Aorta (tissue), 5 donors: ENCODE measurements at regions not wholly inside any gene's neighbourhood (a gene's known extent, or its start where the extent isn't known, plus 50 kb on each side); places are given as distances from the start of the nearest gene placed in this dataset.

Source experiments
- ATAC-seq: fragments of 200-7000 bp; cut with Tn5 transposase; one replicate; pipeline ENCODE4 v1.9.1; 2022; ENCODE audit warnings: moderate library complexity; ENCODE audit not compliant: low FRiP score
- DNase-seq, 2 donors: peaks; one replicate each; pipeline ENCODE4 v3.0.0-alpha.2; 2020
- H3K27ac ChIP-seq, 2 donors: one replicate each; pipeline ENCODE4 v1.5.1; 2013; ENCODE audit warnings: low read length in 2 of 2, mild to moderate bottlenecking in 2 of 2, moderate library complexity in 2 of 2, control low read depth in 1 of 2, inconsistent platforms in 1 of 2, low read depth in 1 of 2
- H3K27me3 ChIP-seq, 2 donors: one replicate each; pipeline ENCODE4 v1.6.1; 2013; ENCODE audit warnings: control low read depth in 1 of 2, low read length in 1 of 2, mild to moderate bottlenecking in 1 of 2, moderate library complexity in 1 of 2; ENCODE audit not compliant: insufficient read depth in 2 of 2, control insufficient read depth in 1 of 2
- H3K36me3 ChIP-seq, 2 donors: one replicate each; pipeline ENCODE4 v1.6.1; 2013; ENCODE audit warnings: control low read depth in 1 of 2, low read length in 1 of 2, mild to moderate bottlenecking in 1 of 2; ENCODE audit not compliant: insufficient read depth in 2 of 2, control insufficient read depth in 1 of 2
- H3K4me1 ChIP-seq, 2 donors: one replicate each; pipeline ENCODE4 v1.6.1; 2013; ENCODE audit warnings: low read length in 2 of 2, control low read depth in 1 of 2, mild to moderate bottlenecking in 1 of 2, moderate library complexity in 1 of 2; ENCODE audit not compliant: insufficient read depth in 2 of 2, control insufficient read depth in 1 of 2
- H3K4me3 ChIP-seq, 2 donors: one replicate each; pipeline ENCODE4 v1.5.1; 2013; ENCODE audit warnings: low read length in 2 of 2, control low read depth in 1 of 2, mild to moderate bottlenecking in 1 of 2
- H3K9me3 ChIP-seq: one replicate; pipeline ENCODE4 v1.6.1; 2013; ENCODE audit warnings: mild to moderate bottlenecking, low read length; ENCODE audit not compliant: control insufficient read depth
- WGBS, 2 donors: extraction: QIAGEN DNeasy Blood & Tissue Kit; methylation state at CpG; one replicate each; pipeline ENCODE4 v1.1.7; 2013; 5-methylcytosine and 5-hydroxymethylcytosine counted together
- intact Hi-C, 2 donors: fragments of 100-400 bp; cut with DNase I; formaldehyde crosslinking; loops; one replicate each; pipeline versions ENCODE4 v1.14.2 to v1.15.0; 2022
- donor health status: healthy with polysubstance abuse.
- donor health status: Bipolar disorder and iron deficiency.
- donor health status: DM: no; HTN: no; CAD: no.
- donor health status: DM: no; HTN: no; CAD: no.
- donor health status: DM: yes; HTN: yes; CAD: no.

DNA sequence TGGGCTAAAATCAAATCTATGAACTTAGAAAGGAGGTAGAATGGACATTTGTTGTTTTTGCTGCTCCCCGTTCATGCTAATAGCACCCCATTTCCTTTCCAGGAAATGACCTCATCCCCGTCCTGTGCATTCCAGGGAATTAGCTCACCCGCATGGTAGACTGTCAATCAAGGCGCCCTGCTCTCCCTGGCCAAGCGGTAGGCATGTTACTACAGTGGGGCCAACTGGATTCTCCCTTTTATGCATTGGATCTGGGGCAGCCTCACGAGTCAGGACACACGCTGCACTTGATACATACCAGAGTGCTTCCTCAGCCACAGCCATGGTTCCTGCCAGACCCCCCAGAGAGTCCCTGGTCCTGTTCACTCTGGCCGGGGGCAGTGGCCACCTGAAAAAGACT lies 111.0 kb upstream of the PTCH1 start:
- Histone ChIP-seq H3K4me1 (peaks cover 0 to 1% of the 10 kb centered on the region in 2 donors), H3K27me3 (no peaks in the 10 kb centered on the region), H3K9me3 (no peaks in the 10 kb centered on the region), H3K4me3 (no peak overlapping the region), H3K27ac (no peak overlapping the region), H3K36me3 (no peaks in the 10 kb centered on the region)
- intact Hi-C loops = loop anchor here in 1 of 2 donors (10.0 kb wide), 1 partner anchor 113 kb away; the partner anchor contains the start of gene PTCH1
- peak; percentile 40 for ATAC-seq
- WGBS, 2 donors = 21 to 30% methylated on average over 8 of the region's 8 CpGs
- DNase-seq = no peak

DNA sequence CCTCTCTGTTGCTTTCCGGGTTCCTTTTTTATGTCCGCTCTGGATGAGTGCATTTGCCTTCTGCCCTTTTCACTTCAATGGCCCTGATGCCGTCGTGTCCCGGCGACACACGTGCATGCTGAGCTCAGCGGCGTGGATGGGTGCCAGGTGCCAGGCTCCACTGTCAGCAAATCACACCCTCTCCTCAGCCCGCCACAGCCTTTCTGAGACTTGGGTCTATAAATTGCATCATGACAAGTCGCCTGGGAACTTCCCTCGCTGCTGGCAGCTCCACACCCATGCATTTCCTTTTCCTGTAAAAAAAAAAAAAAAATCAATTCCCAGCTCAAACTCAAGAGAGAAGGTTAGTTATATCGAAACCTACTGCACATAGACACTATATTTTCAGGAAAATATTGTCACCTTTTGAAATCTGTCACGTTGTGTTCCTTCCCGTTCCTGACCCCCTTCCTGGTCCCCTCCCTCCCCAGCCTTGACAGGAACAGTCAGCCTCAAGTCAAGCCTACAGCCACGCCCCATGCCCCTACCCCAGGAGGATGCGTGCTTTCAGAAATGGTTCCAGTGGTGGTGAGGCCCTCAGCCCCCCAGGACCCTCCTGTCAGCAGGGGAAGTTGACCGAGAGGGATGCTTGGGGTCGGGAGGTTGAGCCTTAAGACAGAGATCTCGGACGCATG lies 110.3 kb upstream of the PTCH1 start:
- WGBS, 2 donors = 50 to 53% methylated on average over 21 of the region's 21 CpGs
- Histone ChIP-seq H3K27ac (no peak overlapping the region), H3K27me3 (no peaks in the 10 kb centered on the region), H3K4me3 (no peak overlapping the region), H3K36me3 (no peaks in the 10 kb centered on the region), H3K9me3 (no peaks in the 10 kb centered on the region), H3K4me1 (peaks cover 0 to 1% of the 10 kb centered on the region in 2 donors)
- peak; percentile 84 to 93 for DNase-seq
- ATAC-seq = peak; percentile 75
- intact Hi-C loops = loop anchor here in 1 of 2 donors (10.0 kb wide), 1 partner anchor 112 kb away; the partner anchor contains the start of gene PTCH1

DNA sequence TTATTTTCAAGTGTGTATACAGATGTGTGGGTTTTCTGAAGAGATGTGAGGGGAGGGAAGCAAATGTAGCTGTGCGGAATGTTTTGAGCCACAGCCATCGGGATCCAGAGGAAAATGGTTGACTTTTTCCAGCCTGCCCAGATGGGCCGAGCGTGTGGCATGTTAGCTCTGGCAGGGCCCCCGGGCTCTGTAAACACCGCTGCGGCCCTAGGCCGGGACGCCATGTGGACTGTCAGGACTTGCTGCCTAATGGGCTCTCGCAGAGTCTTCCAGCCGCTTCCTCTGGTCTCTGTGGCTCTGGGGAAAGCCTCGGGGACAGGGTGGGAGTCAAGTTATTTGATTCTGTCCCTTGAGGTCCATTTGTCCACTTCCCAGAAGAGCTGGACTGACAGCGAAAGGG lies 109.6 kb upstream of the PTCH1 start:
- H3K27ac ChIP-seq = no peak overlapping the region
- DNase-seq (no peak), ATAC-seq (peak; percentile 36)
- intact Hi-C loops = loop anchor here in 1 of 2 donors (10.0 kb wide), 1 partner anchor 112 kb away; the partner anchor contains the start of gene PTCH1
- H3K36me3 ChIP-seq = no peaks in the 10 kb centered on the region
- 15 to 23% methylated on average over 13 of the region's 13 CpGs for WGBS, 2 donors
- peaks cover 0 to 1% of the 10 kb centered on the region in 2 donors for H3K4me1 ChIP-seq
- no peaks in the 10 kb centered on the region for H3K27me3 ChIP-seq
- H3K4me3 ChIP-seq = no peak overlapping the region
- H3K9me3 ChIP-seq = no peaks in the 10 kb centered on the region

DNA sequence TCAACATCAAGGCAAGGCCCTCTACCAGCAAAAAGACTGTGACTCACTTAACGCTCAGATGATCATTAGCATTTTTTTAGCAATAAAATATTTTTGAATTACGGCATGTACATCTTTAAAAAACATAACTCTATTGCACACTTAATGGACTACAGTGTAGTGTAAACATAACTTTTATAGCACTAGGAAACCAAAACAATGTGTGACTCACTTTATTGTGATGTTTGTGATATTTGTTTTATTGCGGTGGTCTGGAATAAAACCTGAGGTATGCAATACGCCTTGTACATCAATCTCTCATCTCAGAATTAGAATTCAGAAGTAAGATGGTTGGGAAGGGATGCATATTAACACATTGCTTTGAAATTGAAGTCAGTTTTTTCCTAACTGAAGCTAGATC lies 106.9 kb upstream of the PTCH1 start:
- no peak for DNase-seq
- Histone ChIP-seq H3K4me3 (no peak overlapping the region), H3K9me3 (no peaks in the 10 kb centered on the region), H3K4me1 (peaks cover 0 to 1% of the 10 kb centered on the region in 2 donors), H3K27ac (no peak overlapping the region), H3K36me3 (no peaks in the 10 kb centered on the region), H3K27me3 (no peaks in the 10 kb centered on the region)
- WGBS, 2 donors = 85 to 87% methylated on average over 4 of the region's 4 CpGs
- no peak for ATAC-seq
- intact Hi-C loops = loop anchor here in 1 of 2 donors (10.0 kb wide), 1 partner anchor 109 kb away; the partner anchor contains the start of gene PTCH1

DNA sequence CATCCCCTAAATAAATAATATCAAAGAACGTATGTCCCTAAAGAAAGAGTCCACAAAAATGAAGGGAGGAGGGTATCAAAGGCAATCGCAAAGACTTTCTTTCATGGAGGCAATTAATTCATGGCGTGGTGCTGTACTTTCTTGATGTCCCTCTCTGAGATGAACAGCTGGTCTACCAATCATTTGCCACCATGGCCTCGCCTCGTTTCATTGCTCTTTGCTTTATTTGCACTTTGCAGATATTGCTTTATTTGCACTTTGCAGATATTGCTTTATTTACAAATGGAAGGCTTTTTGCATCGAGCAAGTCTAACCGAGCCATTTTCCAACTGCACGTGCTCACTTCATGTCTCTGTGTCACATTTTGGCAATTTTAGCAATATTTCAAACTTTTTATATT lies 104.0 kb upstream of the PTCH1 start:
- ATAC-seq (no peak), DNase-seq (no peak)
- H3K9me3 ChIP-seq = no peaks in the 10 kb centered on the region
- H3K27ac ChIP-seq = no peak overlapping the region
- H3K4me3 ChIP-seq = no peak overlapping the region
- 93 to 97% methylated on average over 8 of the region's 8 CpGs for WGBS, 2 donors
- intact Hi-C loops = loop anchor here in 1 of 2 donors (10.0 kb wide), 1 partner anchor 106 kb away; the partner anchor contains the start of gene PTCH1
- peaks cover 0 to 1% of the 10 kb centered on the region in 2 donors for H3K4me1 ChIP-seq
- no peaks in the 10 kb centered on the region for H3K27me3 ChIP-seq
- no peaks in the 10 kb centered on the region for H3K36me3 ChIP-seq

DNA sequence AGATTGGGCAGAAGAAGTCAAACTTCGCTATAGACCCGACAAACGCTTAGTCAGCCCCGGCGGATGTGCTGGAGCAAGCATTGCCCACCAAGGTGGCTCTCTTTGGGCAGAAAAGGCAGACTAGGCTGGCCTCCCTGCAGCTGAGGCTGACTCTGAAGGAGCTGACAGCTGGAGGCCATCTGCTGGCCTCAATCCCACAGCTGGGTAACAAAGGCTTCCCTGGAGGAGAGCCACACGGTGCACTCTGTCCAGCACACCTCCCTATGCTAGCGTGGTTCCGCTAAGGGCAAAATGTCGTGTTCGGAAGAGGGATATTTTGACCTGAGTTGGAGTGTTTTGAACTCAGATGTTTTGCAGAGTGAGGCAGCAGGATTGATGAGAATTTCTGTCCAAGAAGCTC lies 103.5 kb upstream of the PTCH1 start:
- Histone ChIP-seq H3K9me3 (no peaks in the 10 kb centered on the region), H3K4me3 (no peak overlapping the region), H3K27ac (no peak overlapping the region), H3K36me3 (no peaks in the 10 kb centered on the region), H3K4me1 (peaks cover 0 to 1% of the 10 kb centered on the region in 2 donors), H3K27me3 (no peaks in the 10 kb centered on the region)
- 97 to 98% methylated on average over 10 of the region's 10 CpGs for WGBS, 2 donors
- ATAC-seq = no peak
- no peak for DNase-seq
- intact Hi-C loops = loop anchor here in 1 of 2 donors (10.0 kb wide), 1 partner anchor 106 kb away; the partner anchor contains the start of gene PTCH1

DNA sequence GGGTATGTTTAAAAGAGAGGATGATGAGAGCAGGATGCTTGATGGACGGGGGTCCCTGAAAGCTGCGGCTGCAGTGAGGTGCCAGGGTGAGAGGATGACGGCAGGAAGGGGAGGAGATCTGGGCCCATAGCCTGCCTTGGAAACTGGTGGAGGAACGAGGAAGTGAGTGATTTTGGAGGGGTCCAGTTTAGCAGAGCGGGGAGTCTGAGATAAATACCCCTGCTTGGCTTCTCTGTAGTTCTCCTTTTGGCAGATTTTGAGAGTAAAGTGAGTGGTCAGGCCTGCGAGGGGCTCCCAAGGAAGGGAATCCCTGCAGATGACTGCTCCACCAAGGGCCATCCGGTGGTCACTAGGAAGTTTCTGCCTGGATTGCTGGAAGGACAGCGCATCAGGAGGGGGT lies 98.5 kb upstream of the PTCH1 start:
- Histone ChIP-seq H3K4me1 (no peaks in the 10 kb centered on the region), H3K27me3 (no peaks in the 10 kb centered on the region), H3K4me3 (no peak overlapping the region), H3K36me3 (no peaks in the 10 kb centered on the region), H3K9me3 (peaks cover 4% of the 10 kb centered on the region), H3K27ac (no peak overlapping the region)
- intact Hi-C loops = no loop called here
- DNase-seq = no peak
- 82 to 99% methylated on average over 8 of the region's 8 CpGs for WGBS, 2 donors
- no peak for ATAC-seq

DNA sequence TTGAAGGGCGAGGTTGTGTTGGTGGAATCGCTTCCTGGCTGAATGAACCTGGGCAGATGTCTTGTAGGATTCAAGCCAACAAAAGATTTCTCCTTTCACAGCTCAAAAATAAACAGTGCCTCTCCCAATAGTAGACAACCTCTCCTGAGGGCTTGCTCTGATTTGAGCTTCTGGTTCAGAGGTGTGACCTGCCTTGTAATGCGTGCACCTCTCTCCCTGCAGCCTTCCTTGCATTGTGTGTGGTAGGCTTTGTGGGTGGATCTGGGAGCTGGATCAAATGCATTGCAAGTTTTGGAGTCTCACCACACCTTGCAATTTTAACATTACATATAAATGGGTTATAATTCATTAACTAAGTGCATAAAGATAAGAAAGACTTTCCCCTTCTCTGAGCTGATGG lies 96.9 kb upstream of the PTCH1 start:
- Histone ChIP-seq H3K4me3 (no peak overlapping the region), H3K4me1 (no peaks in the 10 kb centered on the region), H3K27ac (no peak overlapping the region), H3K9me3 (peaks cover 4% of the 10 kb centered on the region), H3K27me3 (no peaks in the 10 kb centered on the region), H3K36me3 (no peaks in the 10 kb centered on the region)
- DNase-seq = no peak
- intact Hi-C loops = no loop called here
- no peak for ATAC-seq
- 99% methylated on average over 3 of the region's 3 CpGs for WGBS, 2 donors

DNA sequence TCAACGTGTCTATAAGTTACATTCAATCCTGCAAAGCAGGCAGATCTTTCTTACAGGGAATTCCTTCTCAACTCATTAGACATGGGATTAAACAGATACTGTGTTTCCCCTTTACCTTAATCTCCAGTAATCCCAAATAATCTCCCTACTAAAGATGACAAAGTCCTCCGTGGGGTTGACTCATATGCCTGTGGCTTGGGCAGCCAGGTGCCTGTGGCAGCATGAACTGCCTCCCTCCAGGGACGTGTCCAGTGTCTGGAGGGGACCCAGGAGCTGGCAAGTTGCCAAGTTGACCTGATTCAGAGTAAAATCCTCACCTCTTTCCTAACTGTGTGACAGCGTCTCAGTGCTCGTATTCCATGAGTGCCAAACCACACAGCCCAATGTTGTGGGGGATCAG lies 94.6 kb upstream of the PTCH1 start:
- no peaks in the 10 kb centered on the region for H3K4me1 ChIP-seq
- intact Hi-C loops = no loop called here
- peaks cover 4% of the 10 kb centered on the region for H3K9me3 ChIP-seq
- no peak for DNase-seq
- H3K36me3 ChIP-seq = no peaks in the 10 kb centered on the region
- WGBS, 2 donors = 58 to 59% methylated on average over 5 of the region's 5 CpGs
- no peak overlapping the region for H3K4me3 ChIP-seq
- no peak for ATAC-seq
- no peak overlapping the region for H3K27ac ChIP-seq
- no peaks in the 10 kb centered on the region for H3K27me3 ChIP-seq
